VCaP (cell line): ENCODE measurements at regions not wholly inside any gene's neighbourhood (a gene's known extent, or its start where the extent isn't known, plus 50 kb on each side); places are given as distances from the start of the nearest gene placed in this dataset.

Experiments
- H3K27ac ChIP-seq: fragments of 450-650 bp; 2 replicates; pipeline ENCODE4 v1.5.1; 2017
- CTCF ChIP-seq: fragments of 450-650 bp; conservative IDR thresholded peaks from 2 replicates; pipeline ENCODE4 v1.5.1; 2017; ENCODE audit warnings: mild to moderate bottlenecking, moderate library complexity

- H3K27ac ChIP-seq: no peak overlapping the region
- no peak for TF ChIP-seq CTCF
These were observed 149.3 kb upstream of the KL start for GRCh38 chr13:32866921-32867320.

- no peak for TF ChIP-seq CTCF
- H3K27ac ChIP-seq: no peak overlapping the region
These were observed 138.7 kb upstream of the KL start for GRCh38 chr13:32877491-32877890.

- no peak for TF ChIP-seq CTCF
These were observed 138.1 kb upstream of the KL start for GRCh38 chr13:32878163-32878562.

GRCh38 chr13:32880636-32881035, 135.6 kb upstream of the KL start:
- TF ChIP-seq CTCF: no peak
- H3K27ac ChIP-seq: peak overlapping the region; percentile 79

More at GRCh38 chr13:32878163-32878562, 138.1 kb upstream of the KL start:
- H3K27ac ChIP-seq: no peak overlapping the region

- no peak for TF ChIP-seq CTCF
- peak overlapping the region; percentile 79 for H3K27ac ChIP-seq
These were observed 135.0 kb upstream of the KL start for GRCh38 chr13:32881074-32881776.

- H3K27ac ChIP-seq: peak overlapping the region; percentile 79
- no peak for TF ChIP-seq CTCF
These were observed 134.5 kb upstream of the KL start for GRCh38 chr13:32881777-32882145.

GRCh38 chr13:32882691-32883090, 133.5 kb upstream of the KL start:
- TF ChIP-seq CTCF: no peak
- peak overlapping the region; percentile 79 for H3K27ac ChIP-seq
